GM12873 (cell line): ENCODE measurements at regions not wholly inside any gene's neighbourhood (a gene's known extent, or its start where the extent isn't known, plus 50 kb on each side); places are given as distances from the start of the nearest gene placed in this dataset.

ENCODE experiments used
- TF ChIP-seq, protein P1 (sequence below): IDR thresholded peaks from 2 replicates; pipeline ENCODE4 v1.5.1; 2012; ENCODE audit warnings: low read depth, mild to moderate bottlenecking, moderate library complexity, low read length, control low read depth; ENCODE audit not compliant: insufficient read depth; ENCODE audit errors: missing control alignments

DNA sequence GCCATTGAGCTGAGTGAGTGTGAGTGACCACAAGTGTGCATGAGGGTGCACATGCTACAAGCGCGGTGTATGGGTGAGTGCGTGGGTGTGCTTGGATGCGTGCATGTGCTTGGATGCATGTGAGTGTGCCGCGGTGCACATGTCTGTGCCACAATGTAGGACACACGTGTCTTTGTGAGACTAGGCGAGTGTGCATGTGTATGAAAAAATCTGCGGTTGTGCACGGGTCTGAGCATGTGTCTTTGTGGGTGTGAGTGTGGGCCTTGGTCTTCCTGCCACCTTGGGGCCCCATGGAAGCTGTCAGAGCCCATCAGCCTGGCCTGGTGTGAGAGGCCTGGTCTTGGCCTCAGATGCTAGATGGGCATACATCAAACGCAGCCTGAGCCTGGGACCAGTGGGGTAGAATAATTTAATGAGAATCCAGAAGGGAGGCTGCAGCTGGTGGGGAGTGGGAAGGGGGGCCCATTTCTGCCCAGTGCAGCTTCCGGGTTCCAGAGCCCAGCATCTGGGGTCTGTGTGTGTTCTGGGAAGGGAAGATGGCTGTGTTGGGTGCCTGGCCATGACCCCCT is 103.9 kb upstream of the SLC2A1 start:
- TF ChIP-seq, protein P1, sequence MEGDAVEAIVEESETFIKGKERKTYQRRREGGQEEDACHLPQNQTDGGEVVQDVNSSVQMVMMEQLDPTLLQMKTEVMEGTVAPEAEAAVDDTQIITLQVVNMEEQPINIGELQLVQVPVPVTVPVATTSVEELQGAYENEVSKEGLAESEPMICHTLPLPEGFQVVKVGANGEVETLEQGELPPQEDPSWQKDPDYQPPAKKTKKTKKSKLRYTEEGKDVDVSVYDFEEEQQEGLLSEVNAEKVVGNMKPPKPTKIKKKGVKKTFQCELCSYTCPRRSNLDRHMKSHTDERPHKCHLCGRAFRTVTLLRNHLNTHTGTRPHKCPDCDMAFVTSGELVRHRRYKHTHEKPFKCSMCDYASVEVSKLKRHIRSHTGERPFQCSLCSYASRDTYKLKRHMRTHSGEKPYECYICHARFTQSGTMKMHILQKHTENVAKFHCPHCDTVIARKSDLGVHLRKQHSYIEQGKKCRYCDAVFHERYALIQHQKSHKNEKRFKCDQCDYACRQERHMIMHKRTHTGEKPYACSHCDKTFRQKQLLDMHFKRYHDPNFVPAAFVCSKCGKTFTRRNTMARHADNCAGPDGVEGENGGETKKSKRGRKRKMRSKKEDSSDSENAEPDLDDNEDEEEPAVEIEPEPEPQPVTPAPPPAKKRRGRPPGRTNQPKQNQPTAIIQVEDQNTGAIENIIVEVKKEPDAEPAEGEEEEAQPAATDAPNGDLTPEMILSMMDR, result no peak

GRCh38 chr1:43061757-43062156 is 103.1 kb upstream of the SLC2A1 start:
- TF ChIP-seq, protein P1, result no peak

DNA sequence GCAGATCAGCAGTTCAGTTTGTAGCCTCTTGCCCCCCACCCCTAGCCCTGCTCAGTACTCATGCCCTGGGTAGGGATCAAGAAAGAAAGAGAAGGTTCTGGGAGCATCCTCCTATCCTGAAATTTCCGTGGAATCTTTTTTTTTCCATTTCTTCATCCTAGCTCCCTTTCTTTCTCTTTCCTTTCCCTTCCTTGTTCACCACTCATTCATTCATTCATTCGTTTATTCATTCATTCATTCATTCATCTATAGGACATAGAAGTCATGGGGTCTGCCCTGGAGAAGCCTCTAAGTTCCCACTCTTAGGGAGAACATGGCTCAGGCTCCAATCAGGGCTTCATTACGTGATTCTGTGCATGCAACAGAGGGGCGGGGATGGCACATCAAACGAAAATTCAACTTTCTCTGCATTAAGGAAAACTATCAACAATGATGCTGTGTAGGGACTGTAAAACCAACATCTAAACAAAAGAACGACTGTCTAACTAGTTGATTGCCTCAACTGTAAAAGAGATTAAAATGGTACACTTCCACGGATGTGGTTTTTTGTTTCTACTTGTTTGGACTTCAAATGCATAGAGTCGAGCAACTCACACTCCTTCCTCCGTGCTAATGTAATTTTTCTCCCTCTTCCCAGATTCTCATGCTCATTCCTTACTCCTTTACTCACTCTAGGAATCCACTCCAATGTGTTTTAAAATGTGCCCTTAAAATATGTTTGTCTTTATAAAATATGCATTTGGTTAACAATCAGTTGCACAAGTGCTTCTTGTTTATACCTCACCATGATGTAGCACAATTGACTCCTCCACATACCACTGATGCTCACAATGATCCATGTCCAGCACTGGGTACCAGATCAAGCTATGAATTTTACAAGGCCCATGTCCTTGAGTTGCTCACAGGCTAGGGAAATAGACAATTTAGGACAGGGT is 101.2 kb upstream of the SLC2A1 start:
- TF ChIP-seq, protein P1, result no peak

- TF ChIP-seq, protein P1, result no peak
These were observed 100.1 kb upstream of the SLC2A1 start for GRCh38 chr1:43058545-43059360.

DNA sequence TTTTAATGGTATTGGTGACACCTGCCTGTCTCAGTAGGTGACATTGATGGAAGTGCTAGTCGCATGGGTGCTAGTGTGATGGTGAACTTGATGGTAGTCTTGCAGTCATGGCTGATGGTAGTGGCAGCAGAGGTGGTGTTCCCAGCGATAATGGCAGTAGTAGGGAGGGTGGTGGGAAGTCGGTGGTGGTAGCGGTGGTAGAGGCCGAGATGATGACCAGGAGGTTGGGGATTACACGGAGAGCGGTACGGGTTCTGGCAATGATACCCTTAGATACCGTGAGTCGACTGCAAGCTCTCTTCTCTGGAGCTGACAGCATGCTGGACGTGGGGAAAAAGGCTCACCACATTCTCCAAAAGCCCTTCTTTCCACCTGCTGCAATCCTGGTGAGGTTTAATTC is 99.4 kb upstream of the SLC2A1 start:
- TF ChIP-seq, protein P1, result no peak

GRCh38 chr1:43057567-43057966 is 98.9 kb upstream of the SLC2A1 start:
- TF ChIP-seq, protein P1, result no peak

DNA sequence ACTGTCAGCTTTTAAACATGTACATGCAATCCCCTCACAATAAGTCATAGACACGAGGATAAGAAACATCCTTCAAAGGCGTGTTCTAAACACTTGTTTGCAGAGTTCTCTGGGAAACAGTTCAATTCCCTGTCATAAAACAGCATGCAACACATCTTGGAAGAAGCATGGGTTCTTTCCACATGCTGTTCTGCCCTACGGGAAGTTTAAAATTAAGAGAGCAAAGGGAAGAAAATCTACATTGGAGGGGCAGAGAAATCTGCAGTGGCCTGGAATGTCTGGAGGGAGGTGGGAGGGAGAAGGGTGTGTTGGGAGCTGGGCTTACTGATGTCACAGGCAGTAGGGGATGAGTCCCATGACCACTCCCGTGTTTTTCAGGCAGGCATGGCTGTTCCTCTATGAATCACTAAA is 98.3 kb upstream of the SLC2A1 start:
- TF ChIP-seq, protein P1, result no peak
